ENCODE measurements at regions not wholly inside any gene's neighbourhood (a gene's known extent, or its start where the extent isn't known, plus 50 kb on each side); places are given as distances from the start of the nearest gene placed in this dataset.

GRCh38 chr4:66920514-66920913 lies 624.8 kb downstream of the CENPC start:
- TF ChIP-seq YY1 (IDR thresholded peaks at IDR 0.05; ENCODE audit: insufficient read depth, insufficient read length) = no peak
- TF ChIP-seq SUZ12 (IDR thresholded peaks at IDR 0.05; ENCODE audit: extremely low read depth, insufficient read depth, insufficient read length) = no peak
- TF ChIP-seq ZNF274 (IDR thresholded peaks at IDR 0.05; ENCODE audit: low read depth, low read length) = no peak

Data from NT2/D1 (cell line).